H9 (cell line): ENCODE measurements at regions not wholly inside any gene's neighbourhood (a gene's known extent, or its start where the extent isn't known, plus 50 kb on each side); places are given as distances from the start of the nearest gene placed in this dataset.

Source experiments
- DNase-seq: peaks from one replicate; pipeline ENCODE4 v3.0.0-alpha.2; 2017
- H2AFZ ChIP-seq: one replicate; pipeline ENCODE4 v1.6.1; 2013; ENCODE audit warnings: mild to moderate bottlenecking, low read length, control low read depth, moderate library complexity
- H2AK5ac ChIP-seq: 2 replicates; pipeline ENCODE4 v1.6.1; 2013; ENCODE audit warnings: low read length, control low read depth, mixed read lengths; ENCODE audit not compliant: insufficient read length
- H2BK120ac ChIP-seq: one replicate; pipeline ENCODE4 v1.6.1; 2013; ENCODE audit warnings: low read depth, mild to moderate bottlenecking, low read length, control low read depth, inconsistent platforms; ENCODE audit not compliant: poor library complexity, severe bottlenecking
- H2BK12ac ChIP-seq: 2 replicates; pipeline ENCODE4 v1.6.1; 2013; ENCODE audit warnings: low read length, control low read depth, mixed read lengths, low read depth; ENCODE audit not compliant: insufficient read length
- H2BK15ac ChIP-seq: 2 replicates; pipeline ENCODE4 v1.6.1; 2013; ENCODE audit warnings: low read depth, low read length, control low read depth
- H2BK20ac ChIP-seq: one replicate; pipeline ENCODE4 v1.6.1; 2013; ENCODE audit warnings: low read depth, mild to moderate bottlenecking, low read length, control low read depth, inconsistent platforms; ENCODE audit not compliant: poor library complexity, severe bottlenecking
- H2BK5ac ChIP-seq: 2 replicates; pipeline ENCODE4 v1.6.1; 2013; ENCODE audit warnings: low read length, control low read depth, mixed read lengths; ENCODE audit not compliant: insufficient read length
- H3K14ac ChIP-seq: 2 replicates; pipeline ENCODE4 v1.6.1; 2013; ENCODE audit warnings: low read length, control low read depth; ENCODE audit not compliant: insufficient read depth
- H3K18ac ChIP-seq: 2 replicates; pipeline ENCODE4 v1.6.1; 2013; ENCODE audit warnings: low read depth, mild to moderate bottlenecking, mixed read lengths, low read length, control low read depth; ENCODE audit not compliant: insufficient read length
- H3K23ac ChIP-seq: 2 replicates; pipeline ENCODE4 v1.6.1; 2013; ENCODE audit warnings: low read length, control low read depth, mixed read lengths, low read depth; ENCODE audit not compliant: insufficient read length
- H3K23me2 ChIP-seq: 2 replicates; pipeline ENCODE4 v1.6.1; 2013; ENCODE audit warnings: low read depth, mild to moderate bottlenecking, mixed read lengths, low read length, control low read depth; ENCODE audit not compliant: insufficient read length, poor library complexity, severe bottlenecking
- H3K27ac ChIP-seq: 2 replicates; pipeline ENCODE4 v1.5.1; 2013; ENCODE audit warnings: low read length, control low read depth, mixed read lengths, low read depth; ENCODE audit not compliant: insufficient read length
- H3K27me3 ChIP-seq: 2 replicates; pipeline ENCODE4 v1.6.1; 2013; ENCODE audit warnings: low read length, control low read depth, inconsistent platforms; ENCODE audit not compliant: insufficient read depth
- H3K4ac ChIP-seq: 2 replicates; pipeline ENCODE4 v1.6.1; 2013; ENCODE audit warnings: low read depth, mild to moderate bottlenecking, control low read depth, inconsistent platforms, low read length, moderate library complexity
- H3K4me1 ChIP-seq: 2 replicates; pipeline ENCODE4 v1.6.1; 2013; ENCODE audit warnings: low read length, control low read depth, inconsistent platforms; ENCODE audit not compliant: insufficient read depth
- H3K4me2 ChIP-seq: 2 replicates; pipeline ENCODE4 v1.6.1; 2013; ENCODE audit warnings: low read length, control low read depth, mixed read lengths; ENCODE audit not compliant: insufficient read length, insufficient read depth
- H3K56ac ChIP-seq: 2 replicates; pipeline ENCODE4 v1.6.1; 2013; ENCODE audit warnings: low read depth, mild to moderate bottlenecking, mixed read lengths, low read length, control low read depth; ENCODE audit not compliant: insufficient read length
- H3K79me1 ChIP-seq: 2 replicates; pipeline ENCODE4 v1.6.1; 2013; ENCODE audit warnings: low read depth, mild to moderate bottlenecking, moderate library complexity, low read length, control low read depth, inconsistent platforms; ENCODE audit not compliant: insufficient read depth, poor library complexity, severe bottlenecking
- H3K79me2 ChIP-seq: 2 replicates; pipeline ENCODE4 v1.6.1; 2013; ENCODE audit warnings: low read length, control low read depth, inconsistent platforms; ENCODE audit not compliant: insufficient read depth
- H3K9ac ChIP-seq: 2 replicates; pipeline ENCODE4 v1.6.1; 2013; ENCODE audit warnings: low read length, control low read depth, mixed read lengths; ENCODE audit not compliant: insufficient read length; ENCODE audit errors: extremely low read depth
- H3K9me3 ChIP-seq: one replicate; pipeline ENCODE4 v1.6.1; 2013; ENCODE audit warnings: low read depth, low read length, inconsistent platforms; ENCODE audit not compliant: control insufficient read depth
- H3T11ph ChIP-seq: one replicate; pipeline ENCODE4 v1.6.1; 2013; ENCODE audit warnings: mild to moderate bottlenecking, low read length, control low read depth, inconsistent platforms
- H4K20me1 ChIP-seq: one replicate; pipeline ENCODE4 v1.6.1; 2013; ENCODE audit not compliant: control insufficient read depth, insufficient read length, insufficient read depth
- H4K5ac ChIP-seq: 2 replicates; pipeline ENCODE4 v1.6.1; 2013; ENCODE audit warnings: low read depth, mild to moderate bottlenecking, mixed read lengths, low read length, control low read depth; ENCODE audit not compliant: insufficient read length
- H4K8ac ChIP-seq: replicated peaks from 2 replicates; pipeline ENCODE4 v1.6.1; 2013; ENCODE audit warnings: low read length, control low read depth, mixed read lengths, low read depth; ENCODE audit not compliant: insufficient read length
- H4K91ac ChIP-seq: 2 replicates; pipeline ENCODE4 v1.6.1; 2013; ENCODE audit warnings: low read depth, mild to moderate bottlenecking, moderate library complexity, mixed read lengths, low read length, control low read depth; ENCODE audit not compliant: insufficient read length
- H3K27ac Mint-ChIP-seq, 3 experiments: 2 replicates in 2 of 3; 3 replicates in 1 of 3; pipeline ENCODE4 v1.8.0; 2020 to 2021; ENCODE audit warnings: mixed read lengths in 3 of 3, mild to moderate bottlenecking in 1 of 3, moderate library complexity in 1 of 3
- H3K27me3 Mint-ChIP-seq: 2 replicates; pipeline ENCODE4 v1.8.0; 2021; ENCODE audit warnings: low read depth, mild to moderate bottlenecking, moderate library complexity, mixed read lengths
- H3K36me3 Mint-ChIP-seq, 3 experiments: 2 replicates in 2 of 3; 3 replicates in 1 of 3; pipeline ENCODE4 v1.8.0; 2020 to 2021; ENCODE audit warnings: low read depth in 3 of 3, mixed read lengths in 3 of 3; ENCODE audit not compliant: insufficient read depth in 1 of 3
- H3K4me1 Mint-ChIP-seq, 2 experiments: 2 replicates each; pipeline ENCODE4 v1.8.0; 2020; ENCODE audit warnings: mixed read lengths in 2 of 2
- H3K4me3 Mint-ChIP-seq, 2 experiments: 2 replicates in 1 of 2; 3 replicates in 1 of 2; pipeline ENCODE4 v1.8.0; 2020 to 2021; ENCODE audit warnings: mild to moderate bottlenecking in 2 of 2, mixed read lengths in 2 of 2, moderate library complexity in 1 of 2
- H3K9me3 Mint-ChIP-seq, 2 experiments: 2 replicates in 1 of 2; 3 replicates in 1 of 2; pipeline ENCODE4 v1.8.0; 2020; ENCODE audit warnings: mild to moderate bottlenecking in 2 of 2, mixed read lengths in 2 of 2, moderate library complexity in 1 of 2
- CTCF ChIP-seq: fragments of 200-600 bp; sonication (generic); conservative IDR thresholded peaks from 3 replicates; pipeline ENCODE4 v1.8.0; 2021; ENCODE audit warnings: antibody characterized with exemption, mild to moderate bottlenecking
- WGBS: extraction: QIAGEN DNeasy Blood & Tissue Kit; methylation state at CpG from one replicate; pipeline ENCODE4 v1.1.7; 2013; ENCODE audit warnings: missing lambda C conversion rate, low lambda C conversion rate, mixed read lengths; ENCODE audit not compliant: insufficient read length; ENCODE audit errors: extremely low coverage; 5-methylcytosine and 5-hydroxymethylcytosine counted together

GRCh38 chr7:149565096-149565382 is 67.4 kb upstream of the ZNF746 start:
- Histone ChIP-seq H3T11ph (no peak overlapping the region), H3K23ac (no peak overlapping the region), H3K4me1 (no peaks in the 10 kb centered on the region), H3K23me2 (no peaks in the 10 kb centered on the region), H3K14ac (no peak overlapping the region), H2AFZ (no peak overlapping the region), H3K4me2 (no peak overlapping the region), H3K4ac (no peak overlapping the region), H2BK12ac (no peak overlapping the region), H3K56ac (no peak overlapping the region), H3K9me3 (no peaks in the 10 kb centered on the region), H3K79me1 (no peaks in the 10 kb centered on the region), H4K5ac (no peak overlapping the region), H4K8ac (no peak overlapping the region), H2AK5ac (no peak overlapping the region), H2BK5ac (no peak overlapping the region), H2BK20ac (no peak overlapping the region), H4K20me1 (no peaks in the 10 kb centered on the region), H3K79me2 (no peaks in the 10 kb centered on the region), H3K18ac (no peak overlapping the region), H2BK15ac (no peak overlapping the region), H2BK120ac (no peak overlapping the region), H3K27ac (no peak overlapping the region), H3K9ac (no peak overlapping the region), H3K27me3 (no peaks in the 10 kb centered on the region), H4K91ac (no peak overlapping the region)
- Mint-ChIP-seq H3K36me3 (peaks cover 12 to 27% (median 20%) of the 10 kb centered on the region in 3 experiments), H3K4me3 (no peak overlapping the region), H3K27me3 (no peaks in the 10 kb centered on the region; the same call in 1 of the 2 replicates), H3K27ac (no peak overlapping the region), H3K4me1 (peaks cover 0 to 6% of the 10 kb centered on the region in 2 experiments; a peak in 2 of 4 replicates), H3K9me3 (peaks cover 8% of the 10 kb centered on the region in 2 experiments)
- no peak for TF ChIP-seq CTCF
- no CpG with 5 or more reads among the region's 1 CpG for WGBS
- no peak for DNase-seq
